ENCODE measurements at regions not wholly inside any gene's neighbourhood (a gene's known extent, or its start where the extent isn't known, plus 50 kb on each side); places are given as distances from the start of the nearest gene placed in this dataset.
"Not testable (repeated sequence)": the region's sequence is repeated elsewhere in the genome, so short reads cannot be mapped to it uniquely, and the experiment has no call there.

- Histone ChIP-seq H3K36me3 (ENCODE audit: low read depth) (no peaks in the 10 kb centered on the region), H3K4me3 (ENCODE audit: severe bottlenecking) (no peak overlapping the region), H3K4me1 (ENCODE audit: insufficient read depth, poor library complexity, severe bottlenecking) (no peaks in the 10 kb centered on the region), H3K27ac (ENCODE audit: poor library complexity, severe bottlenecking) (no peak overlapping the region), H3K27me3 (ENCODE audit: insufficient read depth, poor library complexity, severe bottlenecking) (no peaks in the 10 kb centered on the region), H3K9me3 (ENCODE audit: severe bottlenecking) (no peaks in the 10 kb centered on the region)
- DNase-seq (ENCODE audit: low spot score): no peak
- no peak for TF ChIP-seq CTCF (IDR thresholded peaks at IDR 0.05; ENCODE audit: poor library complexity, severe bottlenecking)
- ATAC-seq (ENCODE audit: low read depth): no peak
Measured at GRCh38 chr2:204159526-204159925, 223.0 kb downstream of the ICOS start.

- Histone ChIP-seq H3K4me1 (ENCODE audit: insufficient read depth, poor library complexity, severe bottlenecking) (no peaks in the 10 kb centered on the region), H3K27me3 (ENCODE audit: insufficient read depth, poor library complexity, severe bottlenecking) (no peaks in the 10 kb centered on the region), H3K9me3 (ENCODE audit: severe bottlenecking) (no peaks in the 10 kb centered on the region), H3K4me3 (ENCODE audit: severe bottlenecking) (no peak overlapping the region), H3K36me3 (ENCODE audit: low read depth) (no peaks in the 10 kb centered on the region), H3K27ac (ENCODE audit: poor library complexity, severe bottlenecking) (no peak overlapping the region)
- no peak for ATAC-seq (ENCODE audit: low read depth)
- no peak for TF ChIP-seq CTCF (IDR thresholded peaks at IDR 0.05; ENCODE audit: poor library complexity, severe bottlenecking)
- no peak for DNase-seq (ENCODE audit: low spot score)
Measured at GRCh38 chr2:204160989-204161388, 224.4 kb downstream of the ICOS start.

- no peak for ATAC-seq (ENCODE audit: low read depth)
- Histone ChIP-seq H3K4me3 (ENCODE audit: severe bottlenecking) (no peak overlapping the region), H3K27ac (ENCODE audit: poor library complexity, severe bottlenecking) (no peak overlapping the region), H3K4me1 (ENCODE audit: insufficient read depth, poor library complexity, severe bottlenecking) (no peaks in the 10 kb centered on the region), H3K27me3 (ENCODE audit: insufficient read depth, poor library complexity, severe bottlenecking) (no peaks in the 10 kb centered on the region), H3K9me3 (ENCODE audit: severe bottlenecking) (no peaks in the 10 kb centered on the region), H3K36me3 (ENCODE audit: low read depth) (no peaks in the 10 kb centered on the region)
- TF ChIP-seq CTCF (IDR thresholded peaks at IDR 0.05; ENCODE audit: poor library complexity, severe bottlenecking): no peak
- DNase-seq (ENCODE audit: low spot score): no peak
Measured at GRCh38 chr2:204161886-204162285, 225.3 kb downstream of the ICOS start.

GRCh38 chr2:204166961-204167360 lies 230.4 kb downstream of the ICOS start:
- Histone ChIP-seq H3K36me3 (ENCODE audit: low read depth) (no peaks in the 10 kb centered on the region), H3K9me3 (ENCODE audit: severe bottlenecking) (no peaks in the 10 kb centered on the region), H3K27me3 (ENCODE audit: insufficient read depth, poor library complexity, severe bottlenecking) (peaks cover 3% of the 10 kb centered on the region), H3K4me3 (ENCODE audit: severe bottlenecking) (no peak overlapping the region), H3K4me1 (ENCODE audit: insufficient read depth, poor library complexity, severe bottlenecking) (no peaks in the 10 kb centered on the region), H3K27ac (ENCODE audit: poor library complexity, severe bottlenecking) (no peak overlapping the region)
- no peak for ATAC-seq (ENCODE audit: low read depth)
- DNase-seq (ENCODE audit: low spot score): no peak
- TF ChIP-seq CTCF (IDR thresholded peaks at IDR 0.05; ENCODE audit: poor library complexity, severe bottlenecking): no peak

GRCh38 chr2:204167670-204168069 lies 231.1 kb downstream of the ICOS start:
- ATAC-seq (ENCODE audit: low read depth); H3K27ac ChIP-seq (ENCODE audit: poor library complexity, severe bottlenecking); H3K36me3 ChIP-seq (ENCODE audit: low read depth); H3K4me3 ChIP-seq (ENCODE audit: severe bottlenecking); H3K9me3 ChIP-seq (ENCODE audit: severe bottlenecking); H3K4me1 ChIP-seq (ENCODE audit: insufficient read depth, poor library complexity, severe bottlenecking); DNase-seq (ENCODE audit: low spot score); H3K27me3 ChIP-seq (ENCODE audit: insufficient read depth, poor library complexity, severe bottlenecking): not testable (repeated sequence)

All from RWPE2 (cell line).